Glomerular visceral epithelial cell (primary cell): ENCODE measurements at regions not wholly inside any gene's neighbourhood (a gene's known extent, or its start where the extent isn't known, plus 50 kb on each side); places are given as distances from the start of the nearest gene placed in this dataset.

ENCODE experiments used
- DNase-seq: peaks from one replicate; pipeline ENCODE4 v3.0.0-alpha.2; 2016; ENCODE audit errors: extremely low spot score

DNA sequence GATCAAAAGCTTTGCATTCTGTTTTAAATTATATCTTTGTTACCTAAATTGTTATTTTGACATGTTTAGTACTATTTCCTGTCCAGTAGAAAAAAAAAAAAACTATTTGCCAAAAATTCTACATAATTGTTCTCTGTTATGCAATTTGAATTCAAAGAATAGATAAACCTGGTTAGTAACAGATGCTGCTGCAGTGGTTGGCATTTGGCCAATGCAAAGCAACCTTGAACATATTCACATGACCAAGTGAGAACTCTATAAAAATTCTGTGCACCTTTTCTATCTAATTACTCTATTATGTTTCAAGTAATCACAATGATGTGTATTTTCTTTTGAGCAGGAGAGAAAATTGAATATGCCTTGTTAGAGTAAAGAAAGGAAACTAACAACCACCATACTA, 1473.4 kb downstream of the RPA4 start:
- DNase-seq: no peak

DNA sequence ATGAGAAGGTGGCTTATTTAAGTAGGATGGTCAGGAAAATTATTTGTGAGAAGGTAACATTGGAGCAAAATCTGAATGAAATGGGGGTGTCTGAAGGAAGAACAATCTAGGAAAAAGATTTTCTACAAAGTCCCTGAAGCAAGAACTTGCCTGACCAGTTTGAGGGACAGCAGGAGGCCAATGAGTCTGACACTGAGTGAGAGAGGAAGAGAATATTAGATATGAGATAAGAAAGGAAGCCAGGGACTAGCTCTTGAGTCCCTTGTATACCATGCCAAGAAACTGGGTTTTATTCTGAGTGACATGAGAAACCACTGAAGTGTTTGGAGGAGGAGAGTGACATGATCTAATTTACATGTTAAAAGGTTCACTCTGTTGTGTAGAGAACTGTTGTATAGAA, 1478.9 kb downstream of the RPA4 start:
- DNase-seq: no peak

DNA sequence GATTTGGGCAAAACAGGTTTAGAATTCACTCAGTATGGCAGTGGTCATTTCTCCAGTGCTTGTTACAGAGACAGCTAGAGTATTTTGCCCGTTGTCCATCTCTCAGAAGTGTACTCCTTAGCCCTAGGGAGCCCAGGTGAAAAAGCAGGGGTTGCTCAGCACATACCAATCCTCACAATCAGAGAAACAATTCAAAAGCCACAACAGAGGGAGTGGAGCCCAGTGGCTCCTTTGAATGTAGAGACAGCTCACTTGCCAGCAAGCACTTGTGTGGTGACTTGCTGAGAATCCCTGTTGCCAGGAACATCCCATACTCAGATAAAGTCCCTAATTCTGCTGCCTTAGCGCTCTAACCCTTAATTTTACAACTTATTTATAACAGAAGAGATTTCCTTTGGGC, 1488.3 kb downstream of the RPA4 start:
- no peak for DNase-seq

DNA sequence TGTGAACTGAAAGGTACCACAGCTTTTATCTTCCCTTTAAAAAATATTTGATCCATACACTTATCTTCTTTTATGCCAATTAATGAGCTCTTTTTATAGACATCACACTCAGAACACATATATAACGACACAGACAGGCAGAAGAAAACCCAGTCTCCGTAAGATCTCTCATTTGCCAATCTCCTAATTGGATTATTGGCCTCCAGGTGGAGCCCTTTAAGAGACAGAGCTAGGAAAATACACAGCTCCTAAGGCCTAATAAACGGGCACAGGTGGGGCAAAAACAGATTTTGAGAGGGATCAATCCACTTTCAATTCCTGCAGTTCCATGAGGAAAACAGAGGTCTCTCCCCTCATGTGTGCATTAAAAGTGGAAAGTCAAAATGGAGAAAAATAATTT, 1495.4 kb downstream of the RPA4 start:
- no peak for DNase-seq

DNA sequence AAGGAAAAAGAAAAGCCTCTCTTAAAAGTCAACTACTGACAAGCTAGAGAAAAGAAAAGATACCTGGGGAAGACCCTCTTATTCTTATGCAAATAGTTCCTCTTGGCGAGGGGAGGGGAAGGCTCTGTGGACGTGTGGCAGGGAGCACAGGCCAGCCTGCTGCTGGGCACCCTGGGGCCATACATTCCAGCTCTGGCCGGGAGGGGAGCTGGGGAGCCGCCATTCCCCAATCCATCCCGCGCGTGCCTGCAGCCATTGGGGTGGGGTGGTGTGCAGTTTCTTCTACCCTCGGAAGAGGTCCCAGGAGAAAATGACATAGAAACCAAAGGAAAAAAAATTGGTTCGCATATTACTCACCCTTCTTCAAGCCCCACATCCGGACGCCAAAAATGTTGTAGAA, 1496.4 kb downstream of the RPA4 start:
- DNase-seq: no peak

DNA sequence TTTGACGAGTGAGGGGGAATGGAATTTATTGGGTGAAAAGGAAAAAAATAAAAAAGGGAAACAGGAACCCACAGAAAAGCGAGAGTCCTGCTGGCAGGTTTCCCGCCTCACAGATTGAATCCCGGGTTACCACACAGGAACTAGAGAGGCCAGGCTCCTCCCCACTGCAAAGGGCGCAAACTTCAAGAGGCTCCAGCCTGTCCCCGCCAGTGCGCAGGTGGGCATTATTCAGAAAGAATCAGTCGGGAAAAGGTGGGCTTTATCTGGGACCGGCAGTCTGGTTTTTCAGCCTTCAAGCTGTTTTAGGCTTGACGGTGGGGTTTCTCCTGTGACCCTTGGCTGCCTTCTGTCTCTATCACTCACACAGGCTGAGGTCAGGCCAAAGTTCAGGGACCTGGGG, 1496.8 kb downstream of the RPA4 start:
- no peak for DNase-seq

DNA sequence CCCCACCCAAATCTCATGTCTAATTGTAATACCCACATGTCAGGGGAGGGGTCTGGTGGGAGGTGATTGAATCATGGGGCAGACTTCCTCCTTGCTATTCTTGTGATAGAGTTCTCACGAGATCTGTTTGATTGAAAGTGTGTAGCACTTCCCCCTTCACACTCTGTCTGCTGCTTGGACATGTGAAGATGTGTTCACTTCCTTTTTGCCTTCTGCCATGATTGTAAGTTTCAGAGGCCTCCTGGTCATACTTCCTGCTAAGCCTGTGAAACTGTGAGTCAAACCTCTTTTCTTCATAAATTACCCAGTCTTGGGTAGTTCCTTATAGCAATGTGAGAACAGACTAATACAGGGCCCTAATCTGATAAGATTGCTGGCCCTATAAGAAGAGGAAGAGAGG, 1514.8 kb downstream of the RPA4 start:
- no peak for DNase-seq

DNA sequence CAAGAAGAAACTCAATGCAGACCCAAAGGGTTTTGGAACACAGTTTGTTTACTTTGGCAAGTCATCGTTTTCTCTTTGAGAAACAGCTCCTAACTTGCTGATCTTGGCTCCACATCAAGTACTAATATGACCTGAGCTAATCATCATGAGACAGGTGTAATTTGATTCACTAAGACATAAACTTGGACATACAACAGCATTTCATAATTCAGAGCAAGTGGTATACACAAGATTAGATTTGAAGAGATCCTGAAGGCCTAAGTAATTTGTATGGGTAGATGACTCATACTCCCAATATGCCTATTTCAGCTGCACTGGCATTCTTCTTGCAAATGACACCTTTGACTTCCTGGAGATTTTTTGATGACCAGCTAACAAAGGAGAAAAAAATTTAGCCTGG, 1521.7 kb downstream of the RPA4 start:
- DNase-seq: no peak

DNA sequence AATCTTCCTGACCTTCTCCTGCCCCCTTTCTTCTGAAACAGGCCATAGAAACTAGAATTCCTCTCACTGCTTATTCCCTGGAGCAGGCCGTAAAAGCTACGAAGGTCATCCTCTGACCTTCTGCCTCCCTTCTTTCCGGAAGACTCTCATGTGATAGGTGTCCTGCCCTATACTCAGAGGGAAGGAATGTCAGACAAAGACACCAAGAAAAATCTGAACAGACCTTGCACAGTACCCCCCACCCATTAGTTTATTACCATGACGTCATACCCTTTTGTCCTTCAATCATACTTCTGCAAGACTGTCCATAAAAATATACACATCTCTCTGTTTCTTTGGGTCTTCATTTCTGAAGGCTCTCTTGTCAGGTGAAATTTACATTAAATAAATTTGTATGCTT, 1523.9 kb downstream of the RPA4 start:
- DNase-seq: no peak

DNA sequence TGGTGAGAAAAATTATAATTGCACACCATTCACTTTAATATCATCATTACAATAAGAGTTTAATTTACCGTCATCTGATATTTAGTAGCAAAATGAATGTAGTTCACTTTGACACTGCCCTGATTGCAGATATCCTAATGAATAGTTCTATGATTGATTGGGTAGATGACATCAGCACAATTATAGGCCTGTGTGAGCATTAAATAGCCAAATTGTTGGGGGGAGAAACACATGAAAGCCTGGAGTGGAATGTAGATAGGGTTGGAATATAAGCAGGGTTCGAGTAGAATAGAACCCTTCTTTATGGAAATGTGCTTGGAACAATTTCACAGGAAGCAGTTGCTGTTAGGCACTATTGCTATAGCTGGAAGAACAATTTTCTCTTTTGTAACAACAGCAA, 1526.2 kb downstream of the RPA4 start:
- DNase-seq: no peak

DNA sequence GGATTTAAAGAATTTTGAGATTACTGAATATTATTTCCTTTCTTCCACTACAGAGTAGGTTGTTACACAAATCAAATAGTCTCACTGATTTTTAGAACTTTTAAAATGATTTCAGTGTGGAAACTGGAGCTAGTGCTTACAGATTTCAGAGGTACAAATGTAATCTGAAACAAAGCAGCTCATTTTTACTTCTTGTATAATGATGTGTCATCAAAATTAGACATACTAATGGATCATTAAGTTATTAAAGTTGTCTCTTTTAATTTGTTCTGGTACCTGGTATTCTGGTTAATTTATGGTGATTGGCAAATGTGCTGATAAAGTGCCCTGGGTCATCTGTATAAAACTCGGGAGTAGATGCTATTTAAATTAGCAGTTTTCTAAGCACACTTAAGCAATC, 1528.3 kb downstream of the RPA4 start:
- no peak for DNase-seq

DNA sequence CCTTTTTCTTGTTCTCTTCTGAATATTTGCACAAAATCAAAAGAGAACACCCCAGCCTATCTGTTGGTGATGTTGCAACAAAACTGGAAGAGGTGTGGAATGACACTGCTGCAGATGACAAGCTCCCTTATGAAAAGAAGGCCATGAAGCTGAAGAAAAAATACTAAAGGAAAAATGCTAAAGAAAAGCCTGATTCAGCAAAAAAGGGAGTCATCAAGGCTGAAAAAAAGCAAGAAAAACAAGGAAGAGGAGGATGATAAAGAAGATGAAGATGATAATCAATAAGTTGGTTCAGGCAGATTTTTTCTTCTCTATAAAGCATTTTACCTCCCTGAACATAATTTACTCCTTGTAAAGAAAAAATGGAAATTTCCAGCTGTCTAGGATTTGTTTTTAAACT, 1538.8 kb downstream of the RPA4 start:
- no peak for DNase-seq

DNA sequence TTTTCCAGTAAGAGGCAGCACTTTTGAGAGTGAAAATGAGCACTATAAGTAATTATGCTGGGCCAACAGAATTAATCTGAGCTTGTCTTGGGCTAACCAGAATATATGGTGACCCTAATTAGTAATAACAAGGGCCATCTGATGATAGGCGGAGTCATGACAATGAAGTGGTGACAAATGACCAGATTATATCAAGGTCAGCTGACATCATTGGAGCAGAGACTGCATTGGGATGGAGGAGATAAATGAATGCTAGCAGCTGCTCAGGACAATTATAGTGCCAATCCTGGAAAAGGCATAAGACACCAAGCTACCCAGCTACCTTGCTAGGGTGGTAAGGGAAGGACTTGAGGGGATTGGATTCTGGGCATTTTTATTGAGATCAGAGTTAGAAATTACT, 1548.7 kb downstream of the RPA4 start:
- no peak for DNase-seq

DNA sequence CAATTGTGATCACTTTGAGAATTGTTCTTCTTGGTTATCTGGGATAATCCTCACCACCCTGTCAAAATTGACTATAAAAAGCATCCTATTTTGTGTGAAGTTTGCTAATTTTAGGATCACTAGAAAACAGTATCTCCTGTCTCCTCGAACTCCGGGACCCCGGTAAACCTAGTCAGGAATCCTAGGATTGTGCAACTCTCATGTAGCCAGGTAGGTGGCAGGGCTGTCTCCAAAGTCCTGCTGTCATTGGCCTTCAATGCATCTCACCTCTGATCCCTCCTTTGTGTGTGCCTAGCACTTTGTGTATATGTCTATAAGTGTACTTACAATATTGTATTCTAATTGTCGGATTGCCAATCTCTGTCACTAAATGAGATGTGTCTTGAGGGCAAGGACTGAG, 1564.8 kb downstream of the RPA4 start:
- DNase-seq: no peak

DNA sequence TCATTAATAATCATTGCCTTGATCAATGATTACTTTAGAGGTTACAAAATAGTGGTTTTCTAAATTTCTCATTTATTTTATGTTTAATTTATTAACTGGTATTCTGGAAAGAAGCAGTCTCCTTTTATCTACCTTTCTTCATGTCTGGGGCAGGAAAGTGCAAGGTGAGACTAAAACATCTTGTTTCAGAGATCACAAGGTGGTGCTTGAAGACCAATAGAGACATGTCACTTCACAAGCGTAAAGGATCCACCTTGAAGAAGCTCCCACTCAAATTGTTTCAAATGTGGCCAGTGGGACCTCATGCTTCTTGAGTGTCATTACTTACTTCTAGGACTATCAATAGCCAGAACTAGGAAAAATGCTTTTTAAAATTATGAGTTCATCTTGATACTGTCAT, 1568.7 kb downstream of the RPA4 start:
- no peak for DNase-seq

DNA sequence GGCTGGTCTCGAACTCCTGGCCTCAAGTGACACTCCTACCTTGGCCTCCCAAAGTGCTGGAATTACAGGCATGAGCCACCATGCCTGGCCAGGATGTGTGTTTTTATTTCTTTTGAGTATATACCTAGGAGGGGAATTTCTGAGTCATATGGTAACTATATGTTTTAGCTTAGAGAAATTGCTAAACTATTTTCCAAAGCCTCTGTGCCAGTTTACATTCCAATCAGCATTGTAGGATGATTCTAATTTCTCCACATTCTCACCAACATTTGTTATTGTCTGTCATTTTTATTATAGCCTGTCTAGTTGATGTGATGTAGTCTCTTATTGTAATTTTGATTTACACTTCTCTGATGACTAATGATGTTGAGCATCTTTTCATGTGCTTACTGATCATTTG, 1576.0 kb downstream of the RPA4 start:
- DNase-seq: no peak

DNA sequence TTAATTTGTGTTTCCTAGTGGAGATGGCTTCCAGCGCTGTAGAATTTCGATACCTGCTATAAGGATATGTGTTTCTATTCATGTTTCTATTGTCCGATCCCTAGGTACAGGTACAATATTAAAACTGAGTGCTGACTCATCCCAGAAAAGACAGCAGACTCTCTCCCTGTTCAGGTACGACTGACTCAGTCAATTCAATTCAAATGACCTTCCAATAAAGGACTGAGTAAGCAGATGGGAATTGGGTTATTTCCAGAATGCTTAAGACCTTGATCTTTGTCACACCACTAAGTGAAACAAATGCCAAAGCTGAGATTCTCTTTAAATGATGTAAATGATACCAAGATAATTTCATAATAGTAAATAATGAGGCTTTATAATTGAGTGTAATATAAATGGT, 1596.9 kb downstream of the RPA4 start:
- no peak for DNase-seq

DNA sequence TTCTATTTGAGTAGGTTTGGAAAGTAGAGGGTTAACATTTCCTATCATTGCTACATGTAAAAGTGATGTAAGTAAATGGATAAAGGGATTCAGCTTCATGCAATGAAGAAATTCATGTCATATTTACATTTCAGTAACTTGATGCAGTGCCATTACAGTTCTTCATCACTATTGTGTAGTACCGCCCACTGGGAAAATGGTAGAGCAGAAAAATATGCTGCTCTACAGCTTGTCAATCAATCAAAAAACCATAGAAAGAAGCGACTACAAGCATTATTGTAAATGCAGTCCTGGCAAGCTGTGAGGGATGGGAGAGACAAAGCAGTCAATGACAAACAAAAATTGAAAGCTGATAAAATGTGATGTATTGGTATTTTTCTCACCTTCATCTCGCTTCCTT, 1597.9 kb downstream of the RPA4 start:
- DNase-seq: no peak

DNA sequence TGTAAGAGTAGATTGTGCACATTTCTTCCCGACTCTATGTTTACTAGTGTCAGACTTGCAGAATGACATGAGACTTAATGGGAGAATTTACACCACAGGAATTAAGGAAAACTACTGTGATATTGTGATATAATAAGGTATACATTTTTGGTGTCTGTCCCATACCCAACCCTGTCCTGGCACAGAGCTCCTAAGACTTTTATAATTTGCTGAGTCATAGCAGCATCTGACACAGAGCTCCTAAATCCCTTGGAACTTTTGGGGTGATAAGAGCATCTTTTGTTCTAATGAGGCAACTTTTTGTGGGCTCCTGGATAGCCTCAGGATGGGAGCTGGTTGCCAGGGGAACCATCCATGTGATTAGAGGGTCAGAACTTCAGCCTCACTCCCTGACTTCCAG, 1607.0 kb downstream of the RPA4 start:
- DNase-seq: no peak

DNA sequence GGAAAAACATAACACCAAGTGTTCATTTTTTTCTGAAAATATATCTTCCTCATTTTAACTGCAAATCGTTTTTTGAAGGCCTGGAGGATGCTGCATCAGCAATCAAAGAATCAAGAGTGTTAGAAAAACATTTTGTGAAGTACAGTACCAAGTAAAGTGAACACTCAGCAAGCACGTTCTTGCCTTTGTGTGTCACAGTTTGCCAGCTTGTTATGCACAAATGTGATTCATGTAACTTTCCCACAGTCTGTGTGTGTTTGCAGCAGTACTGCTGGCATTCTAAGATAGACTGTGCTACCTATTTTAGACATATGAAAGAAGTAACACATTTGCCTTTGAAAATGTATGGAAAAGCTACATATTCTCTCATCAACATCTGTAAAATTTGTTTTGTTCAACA, 1617.7 kb downstream of the RPA4 start:
- DNase-seq: no peak

DNA sequence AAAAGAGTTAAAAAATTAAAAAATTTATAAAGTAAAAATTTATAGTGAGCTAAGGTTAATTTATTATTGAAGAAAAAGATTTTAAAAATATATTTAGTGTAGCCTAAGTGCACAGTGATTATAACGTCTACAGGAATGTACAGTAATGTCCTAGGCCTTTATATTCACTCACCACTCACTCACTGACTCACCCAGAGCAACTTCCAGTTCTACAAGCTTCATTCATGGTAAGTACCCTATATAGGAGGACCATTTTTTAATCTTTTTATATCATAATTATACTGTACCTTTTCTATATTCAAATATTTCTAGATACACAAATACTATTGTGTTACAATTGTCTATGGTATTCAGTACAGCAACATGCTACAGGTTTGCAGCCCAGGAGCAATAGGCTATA, 1623.2 kb downstream of the RPA4 start:
- DNase-seq: no peak

DNA sequence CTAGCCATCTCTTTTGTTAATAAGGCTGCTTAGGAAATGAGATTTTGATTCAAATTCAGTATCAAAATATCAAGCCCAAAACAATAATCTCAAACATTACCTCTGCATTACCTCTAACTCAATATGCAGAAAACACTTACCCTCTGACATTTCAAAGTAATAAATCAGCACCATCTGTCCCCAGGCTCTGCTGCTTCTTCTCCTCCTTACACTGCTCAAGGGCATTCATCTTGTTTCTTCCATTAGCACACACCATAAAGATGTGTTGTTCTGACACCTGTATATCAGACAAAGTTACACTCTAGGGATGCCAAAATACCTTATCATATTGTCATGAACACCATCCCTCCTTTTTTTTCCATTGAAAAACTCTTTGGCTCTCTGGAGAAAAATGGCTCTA, 1630.3 kb downstream of the RPA4 start:
- DNase-seq: no peak

DNA sequence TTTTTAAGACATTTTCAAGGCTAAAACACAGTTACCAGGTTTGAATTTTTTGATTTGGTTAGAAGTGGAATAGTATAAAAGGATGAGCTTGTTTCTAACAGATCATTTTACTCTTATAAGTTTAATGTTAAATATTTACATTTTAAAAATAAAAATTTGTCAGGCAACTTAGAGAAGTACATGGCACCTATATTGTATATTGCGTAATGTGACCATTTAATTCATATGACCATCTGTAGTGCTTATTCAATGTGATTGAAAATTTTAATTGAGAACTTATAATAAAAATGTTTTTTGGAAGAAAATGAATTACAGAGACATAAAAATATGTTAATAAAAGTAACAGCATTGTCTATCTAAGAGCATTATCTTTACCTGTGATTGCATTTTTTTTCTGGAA, 1632.4 kb downstream of the RPA4 start:
- no peak for DNase-seq

DNA sequence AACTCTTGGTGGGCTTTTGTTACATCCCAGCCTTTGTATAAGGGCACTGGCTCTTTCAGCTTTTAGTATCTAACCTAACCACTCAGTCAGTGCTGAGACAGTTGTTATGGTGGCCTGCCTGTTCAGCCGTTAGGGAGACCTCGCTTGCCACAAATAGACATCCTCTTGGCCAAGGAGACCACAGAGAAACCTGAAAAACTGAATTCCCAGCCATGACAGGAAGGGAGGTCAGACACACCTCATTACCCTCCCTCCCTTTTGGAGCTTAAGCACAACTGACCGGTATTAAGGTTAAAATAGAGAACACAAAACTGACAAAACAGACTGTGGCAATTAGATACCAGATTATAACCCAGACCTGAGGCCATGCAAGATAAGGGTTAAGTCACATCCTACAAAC, 1639.3 kb downstream of the RPA4 start:
- no peak for DNase-seq

DNA sequence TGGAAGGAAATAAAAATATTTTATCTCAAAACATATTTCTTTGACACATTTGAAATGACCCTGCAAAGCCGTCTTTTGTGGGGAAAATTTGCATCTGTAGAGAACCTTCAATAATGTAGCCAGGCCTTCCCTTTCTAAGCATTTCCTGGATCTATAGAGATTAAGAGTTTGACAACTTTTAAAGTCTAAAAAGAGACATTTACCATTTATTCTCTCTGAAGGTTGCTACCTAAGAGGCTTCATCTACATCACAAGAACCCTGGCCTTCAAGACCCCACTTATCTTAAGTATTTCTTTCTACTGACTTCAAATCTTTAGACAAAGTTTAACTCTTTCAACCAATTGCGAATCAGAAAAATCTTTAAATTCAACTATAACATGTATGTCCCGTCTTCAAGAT, 1639.8 kb downstream of the RPA4 start:
- DNase-seq: no peak
